ENCODE measurements at regions not wholly inside any gene's neighbourhood (a gene's known extent, or its start where the extent isn't known, plus 50 kb on each side); places are given as distances from the start of the nearest gene placed in this dataset.

DNA sequence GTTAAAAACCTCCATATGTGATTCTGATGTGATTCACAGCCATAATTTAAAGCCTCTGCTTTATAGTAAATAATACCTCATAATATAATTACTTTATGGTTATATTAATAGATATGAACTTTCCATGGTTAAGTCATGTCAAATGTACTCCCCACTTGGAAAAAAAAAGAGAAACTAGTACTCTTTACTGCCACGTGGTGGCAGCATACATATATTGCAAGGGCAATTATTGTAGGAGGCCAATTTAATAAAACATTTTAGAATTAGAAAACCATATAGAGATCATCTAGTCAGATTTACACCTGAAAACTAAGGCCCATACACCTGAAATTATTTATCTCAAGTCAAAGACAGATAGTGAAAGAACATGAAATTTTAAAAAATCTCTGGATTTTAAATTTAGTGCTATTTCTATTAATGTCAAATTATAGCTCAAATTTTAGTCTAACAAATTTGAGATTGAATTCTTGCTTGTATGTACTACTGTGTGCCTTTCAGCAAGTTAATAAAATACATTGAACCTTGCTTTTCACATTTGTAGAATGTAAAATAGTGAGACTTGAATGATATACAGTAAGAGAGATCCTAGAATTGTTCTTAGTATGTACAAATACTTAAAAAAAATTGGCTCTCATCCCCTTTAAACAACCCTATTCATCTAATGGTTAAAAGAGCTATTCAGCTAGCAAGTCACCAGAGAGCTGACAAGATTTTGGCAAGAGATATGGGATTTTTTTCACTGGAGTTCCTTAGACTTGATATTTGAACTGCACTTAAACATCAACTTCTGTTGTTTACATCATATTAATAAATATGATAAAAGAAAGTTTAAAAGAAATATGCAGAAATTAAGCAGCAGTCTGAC, 603.8 kb downstream of the TLE4 start:
- TF ChIP-seq POLR2A (IDR thresholded peaks at IDR 0.05; ENCODE audit: control extremely low read depth in 1 of 2, low read depth in 2 of 2, low read length in 2 of 2) = no peak
- TF ChIP-seq SAP30 (IDR thresholded peaks at IDR 0.05; ENCODE audit: insufficient read depth, insufficient replicate concordance, low read length) = no peak
- no peak for TF ChIP-seq CBX8 (IDR thresholded peaks at IDR 0.05; ENCODE audit: borderline replicate concordance, low read depth, low read length)
- no peak for TF ChIP-seq SIN3A (conservative IDR thresholded peaks at IDR 0.05 in 1 of 2, IDR thresholded peaks at IDR 0.05 in 1 of 2; ENCODE audit: low read depth in 1 of 2, low read length in 2 of 2)
- TF ChIP-seq PHF8 (conservative IDR thresholded peaks at IDR 0.05; ENCODE audit: low read depth, low read length) = no peak
- TF ChIP-seq GABPA (IDR thresholded peaks at IDR 0.05; ENCODE audit: borderline replicate concordance, insufficient read depth, low read length) = no peak
- TF ChIP-seq POLR2AphosphoS5 (IDR thresholded peaks at IDR 0.05; ENCODE audit: low read depth, low read length) = no peak
- TF ChIP-seq, protein P1, sequence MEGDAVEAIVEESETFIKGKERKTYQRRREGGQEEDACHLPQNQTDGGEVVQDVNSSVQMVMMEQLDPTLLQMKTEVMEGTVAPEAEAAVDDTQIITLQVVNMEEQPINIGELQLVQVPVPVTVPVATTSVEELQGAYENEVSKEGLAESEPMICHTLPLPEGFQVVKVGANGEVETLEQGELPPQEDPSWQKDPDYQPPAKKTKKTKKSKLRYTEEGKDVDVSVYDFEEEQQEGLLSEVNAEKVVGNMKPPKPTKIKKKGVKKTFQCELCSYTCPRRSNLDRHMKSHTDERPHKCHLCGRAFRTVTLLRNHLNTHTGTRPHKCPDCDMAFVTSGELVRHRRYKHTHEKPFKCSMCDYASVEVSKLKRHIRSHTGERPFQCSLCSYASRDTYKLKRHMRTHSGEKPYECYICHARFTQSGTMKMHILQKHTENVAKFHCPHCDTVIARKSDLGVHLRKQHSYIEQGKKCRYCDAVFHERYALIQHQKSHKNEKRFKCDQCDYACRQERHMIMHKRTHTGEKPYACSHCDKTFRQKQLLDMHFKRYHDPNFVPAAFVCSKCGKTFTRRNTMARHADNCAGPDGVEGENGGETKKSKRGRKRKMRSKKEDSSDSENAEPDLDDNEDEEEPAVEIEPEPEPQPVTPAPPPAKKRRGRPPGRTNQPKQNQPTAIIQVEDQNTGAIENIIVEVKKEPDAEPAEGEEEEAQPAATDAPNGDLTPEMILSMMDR (IDR thresholded peaks at IDR 0.05; ENCODE audit: control extremely low read depth in 1 of 3, insufficient read depth in 1 of 3, low read depth in 1 of 3, low read length in 3 of 3) = peak in 2 of 3 experiments; percentile 28 to 34; a peak in 2 of 4 replicates
- TF ChIP-seq RAD21 (IDR thresholded peaks at IDR 0.05 in 1 of 2, conservative IDR thresholded peaks at IDR 0.05 in 1 of 2; ENCODE audit: low read depth in 2 of 2, low read length in 2 of 2) = peak; percentile 63 to 66
- TF ChIP-seq EZH2 (IDR thresholded peaks at IDR 0.05; ENCODE audit: low read depth, low read length, severe bottlenecking) = no peak
- TF ChIP-seq RFX5 (IDR thresholded peaks at IDR 0.05; ENCODE audit: borderline replicate concordance, low read depth, low read length) = no peak
- no peak for TF ChIP-seq JUND (IDR thresholded peaks at IDR 0.05; ENCODE audit: low read length)
- no peak for TF ChIP-seq CHD2 (IDR thresholded peaks at IDR 0.05; ENCODE audit: low read length)
